ENCODE measurements at regions not wholly inside any gene's neighbourhood (a gene's known extent, or its start where the extent isn't known, plus 50 kb on each side); places are given as distances from the start of the nearest gene placed in this dataset.

DNA sequence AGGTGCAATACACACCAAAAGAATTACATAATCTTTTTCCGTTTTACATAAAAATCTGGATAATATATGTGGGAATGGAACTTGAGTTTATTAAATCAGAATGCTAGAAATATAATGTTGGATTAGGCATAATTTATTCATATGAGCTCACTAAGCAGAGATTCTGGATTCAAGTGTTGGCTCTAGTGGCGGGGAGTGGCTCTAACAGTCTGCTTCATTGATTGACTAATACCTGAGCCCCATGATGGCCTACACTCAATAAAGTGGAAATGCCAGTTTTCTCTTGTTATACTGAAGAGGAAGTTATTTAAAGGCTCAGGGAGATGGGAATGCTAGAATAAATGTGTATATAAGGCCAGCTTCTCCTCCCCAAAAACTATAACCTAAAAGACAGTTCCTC is 285.5 kb upstream of the MOCS1 start:
- Histone ChIP-seq H3K4me3 (ENCODE audit: low read depth in 1 of 3, low read length in 3 of 3) (no peak overlapping the region), H3K9me3 (ENCODE audit: control insufficient read depth in 4 of 4, low read length in 3 of 4) (peaks cover 0 to 2% (median 0%) of the 10 kb centered on the region in 4 donors), H3K27ac (ENCODE audit: low read depth in 1 of 2, low read length in 2 of 2) (no peak overlapping the region), H3K4me1 (ENCODE audit: control insufficient read depth in 4 of 4, insufficient read depth in 4 of 4, low read length in 3 of 4) (no peaks in the 10 kb centered on the region), H3K9ac (ENCODE audit: low read depth in 1 of 2, low read length in 2 of 2) (no peak overlapping the region), H3K36me3 (ENCODE audit: control insufficient read depth in 4 of 4, insufficient read depth in 3 of 4, low read depth in 1 of 4, low read length in 3 of 4) (no peaks in the 10 kb centered on the region), H3K27me3 (ENCODE audit: control insufficient read depth in 4 of 4, insufficient read depth in 4 of 4, low read length in 3 of 4) (no peaks in the 10 kb centered on the region)
- 91% methylated on average over 2 of the region's 2 CpGs for whole genome bisulfite sequencing
- no peak for DNase-seq (ENCODE audit: low spot score)
- TF ChIP-seq, protein P1, sequence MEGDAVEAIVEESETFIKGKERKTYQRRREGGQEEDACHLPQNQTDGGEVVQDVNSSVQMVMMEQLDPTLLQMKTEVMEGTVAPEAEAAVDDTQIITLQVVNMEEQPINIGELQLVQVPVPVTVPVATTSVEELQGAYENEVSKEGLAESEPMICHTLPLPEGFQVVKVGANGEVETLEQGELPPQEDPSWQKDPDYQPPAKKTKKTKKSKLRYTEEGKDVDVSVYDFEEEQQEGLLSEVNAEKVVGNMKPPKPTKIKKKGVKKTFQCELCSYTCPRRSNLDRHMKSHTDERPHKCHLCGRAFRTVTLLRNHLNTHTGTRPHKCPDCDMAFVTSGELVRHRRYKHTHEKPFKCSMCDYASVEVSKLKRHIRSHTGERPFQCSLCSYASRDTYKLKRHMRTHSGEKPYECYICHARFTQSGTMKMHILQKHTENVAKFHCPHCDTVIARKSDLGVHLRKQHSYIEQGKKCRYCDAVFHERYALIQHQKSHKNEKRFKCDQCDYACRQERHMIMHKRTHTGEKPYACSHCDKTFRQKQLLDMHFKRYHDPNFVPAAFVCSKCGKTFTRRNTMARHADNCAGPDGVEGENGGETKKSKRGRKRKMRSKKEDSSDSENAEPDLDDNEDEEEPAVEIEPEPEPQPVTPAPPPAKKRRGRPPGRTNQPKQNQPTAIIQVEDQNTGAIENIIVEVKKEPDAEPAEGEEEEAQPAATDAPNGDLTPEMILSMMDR (IDR thresholded peaks at IDR 0.05; ENCODE audit: low read depth, low read length, missing input control) = no peak
- no peak for TF ChIP-seq REST (IDR thresholded peaks at IDR 0.05)
- TF ChIP-seq, protein P2, sequence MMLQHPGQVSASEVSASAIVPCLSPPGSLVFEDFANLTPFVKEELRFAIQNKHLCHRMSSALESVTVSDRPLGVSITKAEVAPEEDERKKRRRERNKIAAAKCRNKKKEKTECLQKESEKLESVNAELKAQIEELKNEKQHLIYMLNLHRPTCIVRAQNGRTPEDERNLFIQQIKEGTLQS (IDR thresholded peaks at IDR 0.05) = no peak
- no peak for TF ChIP-seq MAX (IDR thresholded peaks at IDR 0.05)
- TF ChIP-seq EGR1 (IDR thresholded peaks at IDR 0.05; ENCODE audit: low read depth in 2 of 2) = no peak
- no peak for TF ChIP-seq RXRA (IDR thresholded peaks at IDR 0.05)
- TF ChIP-seq TAF1 (conservative IDR thresholded peaks at IDR 0.05) = no peak
- TF ChIP-seq FOXA2 (IDR thresholded peaks at IDR 0.05) = no peak
- no peak for TF ChIP-seq NR2F2 (IDR thresholded peaks at IDR 0.05)
- TF ChIP-seq YY1 (IDR thresholded peaks at IDR 0.05) = no peak
- TF ChIP-seq FOXA1 (IDR thresholded peaks at IDR 0.05) = no peak
- TF ChIP-seq GABPA (IDR thresholded peaks at IDR 0.05 in 1 of 2, conservative IDR thresholded peaks at IDR 0.05 in 1 of 2) = no peak
- no peak for TF ChIP-seq RAD21 (IDR thresholded peaks at IDR 0.05)
- no peak for TF ChIP-seq HNF4G (IDR thresholded peaks at IDR 0.05)
- TF ChIP-seq SP1 (IDR thresholded peaks at IDR 0.05) = no peak

- no peaks in the 10 kb centered on the region for H3K36me3 ChIP-seq (ENCODE audit: control insufficient read depth in 4 of 4, insufficient read depth in 3 of 4, low read depth in 1 of 4, low read length in 3 of 4)
- no peaks in the 10 kb centered on the region for H3K27me3 ChIP-seq (ENCODE audit: control insufficient read depth in 4 of 4, insufficient read depth in 4 of 4, low read length in 3 of 4)
- no peak overlapping the region for H3K9ac ChIP-seq (ENCODE audit: low read depth in 1 of 2, low read length in 2 of 2)
- WGBS = 17% methylated on average over 1 of the region's 1 CpG
- no peak for DNase-seq (ENCODE audit: low spot score)
- no peak overlapping the region for H3K27ac ChIP-seq (ENCODE audit: low read depth in 1 of 2, low read length in 2 of 2)
- H3K4me1 ChIP-seq (ENCODE audit: control insufficient read depth in 4 of 4, insufficient read depth in 4 of 4, low read length in 3 of 4) = no peaks in the 10 kb centered on the region
- peaks cover 0 to 4% (median 1%) of the 10 kb centered on the region in 4 donors for H3K9me3 ChIP-seq (ENCODE audit: control insufficient read depth in 4 of 4, low read length in 3 of 4)
- H3K4me3 ChIP-seq (ENCODE audit: low read depth in 1 of 3, low read length in 3 of 3) = no peak overlapping the region
- TF ChIP-seq NR2F2 (IDR thresholded peaks at IDR 0.05) (no peak), FOXA1 (IDR thresholded peaks at IDR 0.05) (no peak), YY1 (IDR thresholded peaks at IDR 0.05) (no peak), HNF4G (IDR thresholded peaks at IDR 0.05) (no peak), SP1 (IDR thresholded peaks at IDR 0.05) (no peak)
- TF ChIP-seq, protein P1 (IDR thresholded peaks at IDR 0.05; ENCODE audit: low read depth, low read length, missing input control) = no peak
- TF ChIP-seq, protein P3, sequence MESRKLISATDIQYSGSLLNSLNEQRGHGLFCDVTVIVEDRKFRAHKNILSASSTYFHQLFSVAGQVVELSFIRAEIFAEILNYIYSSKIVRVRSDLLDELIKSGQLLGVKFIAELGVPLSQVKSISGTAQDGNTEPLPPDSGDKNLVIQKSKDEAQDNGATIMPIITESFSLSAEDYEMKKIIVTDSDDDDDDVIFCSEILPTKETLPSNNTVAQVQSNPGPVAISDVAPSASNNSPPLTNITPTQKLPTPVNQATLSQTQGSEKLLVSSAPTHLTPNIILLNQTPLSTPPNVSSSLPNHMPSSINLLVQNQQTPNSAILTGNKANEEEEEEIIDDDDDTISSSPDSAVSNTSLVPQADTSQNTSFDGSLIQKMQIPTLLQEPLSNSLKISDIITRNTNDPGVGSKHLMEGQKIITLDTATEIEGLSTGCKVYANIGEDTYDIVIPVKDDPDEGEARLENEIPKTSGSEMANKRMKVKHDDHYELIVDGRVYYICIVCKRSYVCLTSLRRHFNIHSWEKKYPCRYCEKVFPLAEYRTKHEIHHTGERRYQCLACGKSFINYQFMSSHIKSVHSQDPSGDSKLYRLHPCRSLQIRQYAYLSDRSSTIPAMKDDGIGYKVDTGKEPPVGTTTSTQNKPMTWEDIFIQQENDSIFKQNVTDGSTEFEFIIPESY (IDR thresholded peaks at IDR 0.05) = no peak
Measured at GRCh38 chr6:40210628-40211056, 276.4 kb upstream of the MOCS1 start.
